H1 (cell line): ENCODE measurements at regions not wholly inside any gene's neighbourhood (a gene's known extent, or its start where the extent isn't known, plus 50 kb on each side); places are given as distances from the start of the nearest gene placed in this dataset.

Source experiments
- CTCF ChIA-PET: fragments of 300-600 bp; sonication (Branson Sonifier 250); formaldehyde crosslinking; loops from one replicate; lab custom pipeline; 2021; ENCODE audit not compliant: partially characterized antibody; lab: Charles Lee
- POLR2A ChIA-PET: fragments of 300-600 bp; sonication (Branson Sonifier 250); formaldehyde crosslinking; loops from one replicate; lab custom pipeline; 2021; ENCODE audit warnings: inconsistent platforms; ENCODE audit not compliant: partially characterized antibody; lab: Charles Lee
- DNase-seq, 2 experiments: peaks; one replicate each; pipeline versions ENCODE4 v3.0.0 to v3.0.0-alpha.2; 2010 to 2022; ENCODE audit warnings: low spot score in 2 of 2, low read depth in 1 of 2, mixed read lengths in 1 of 2
- FAIRE-seq: peaks from 2 replicates; lab custom pipeline; 2011; peaks lifted over from hg19 to GRCh38; lab: Jason Lieb, UNC
- H2AFZ ChIP-seq: 2 replicates; pipeline ENCODE4 v1.8.1; 2012; ENCODE audit warnings: low read length, inconsistent platforms
- H2AK5ac ChIP-seq: 2 replicates; pipeline ENCODE4 v1.6.1; 2013; ENCODE audit warnings: low read depth, low read length
- H2BK120ac ChIP-seq: replicated peaks from 2 replicates; pipeline ENCODE3; 2013; ENCODE audit warnings: low read depth, low read length, inconsistent platforms
- H2BK12ac ChIP-seq: 2 replicates; pipeline ENCODE4 v1.6.1; 2013; ENCODE audit warnings: low read depth, low read length
- H2BK15ac ChIP-seq: 2 replicates; pipeline ENCODE4 v1.6.1; 2013; ENCODE audit warnings: low read length
- H2BK20ac ChIP-seq: 2 replicates; pipeline ENCODE4 v1.6.1; 2013; ENCODE audit warnings: low read length
- H2BK5ac ChIP-seq: 2 replicates; pipeline ENCODE4 v1.6.1; 2013; ENCODE audit warnings: low read depth, low read length
- H3K14ac ChIP-seq: 2 replicates; pipeline ENCODE4 v1.6.1; 2013; ENCODE audit warnings: inconsistent platforms; ENCODE audit not compliant: insufficient read length
- H3K18ac ChIP-seq: 2 replicates; pipeline ENCODE4 v1.6.1; 2013; ENCODE audit warnings: low read length; ENCODE audit errors: extremely low read depth
- H3K23ac ChIP-seq: 2 replicates; pipeline ENCODE4 v1.6.1; 2013; ENCODE audit warnings: inconsistent platforms; ENCODE audit not compliant: insufficient read length
- H3K23me2 ChIP-seq: 2 replicates; pipeline ENCODE4 v1.6.1; 2013; ENCODE audit warnings: low read depth, low read length
- H3K27ac ChIP-seq: 2 replicates; pipeline ENCODE4 v1.6.1; 2011; ENCODE audit warnings: low read depth, low read length, inconsistent platforms
- H3K27me3 ChIP-seq, 4 experiments: replicated peaks in 1 of 4; 1 replicate in 1 of 4; 2 replicates in 3 of 4; pipeline versions ENCODE4 v1.6.1 to v1.8.1; 2011 to 2013; ENCODE audit warnings: low read length in 3 of 4, mild to moderate bottlenecking in 3 of 4, inconsistent platforms in 2 of 4, mixed read lengths in 2 of 4, moderate library complexity in 1 of 4; ENCODE audit not compliant: control insufficient read depth in 3 of 4, insufficient read depth in 3 of 4; ENCODE audit errors: extremely low read depth in 1 of 4
- H3K36me3 ChIP-seq, 4 experiments: 2 replicates each; pipeline versions ENCODE4 v1.6.1 to v1.8.1; 2011 to 2013; ENCODE audit warnings: mild to moderate bottlenecking in 4 of 4, low read length in 3 of 4, moderate library complexity in 2 of 4, control low read depth in 1 of 4, inconsistent platforms in 1 of 4; ENCODE audit not compliant: insufficient read depth in 4 of 4, control insufficient read depth in 2 of 4
- H3K4ac ChIP-seq: replicated peaks from 2 replicates; pipeline ENCODE3; 2013; ENCODE audit warnings: low read length, low read depth, mixed read lengths, inconsistent platforms; ENCODE audit not compliant: insufficient read length
- H3K4me1 ChIP-seq, 4 experiments: replicated peaks in 1 of 4; 1 replicate in 1 of 4; 2 replicates in 3 of 4; pipeline versions ENCODE4 v1.6.1 to v1.8.1; 2011 to 2013; ENCODE audit warnings: low read length in 3 of 4, inconsistent platforms in 2 of 4, mixed read lengths in 1 of 4; ENCODE audit not compliant: insufficient read depth in 4 of 4, control insufficient read depth in 3 of 4
- H3K4me2 ChIP-seq, 2 experiments: 2 replicates each; pipeline versions ENCODE4 v1.6.1 to v1.8.1; 2011 to 2013; ENCODE audit warnings: low read depth in 2 of 2, low read length in 2 of 2, control low read depth in 1 of 2, inconsistent platforms in 1 of 2, mild to moderate bottlenecking in 1 of 2; ENCODE audit not compliant: insufficient read depth in 1 of 2
- H3K4me3 ChIP-seq, 4 experiments: fragments of 200-600, 300-600 bp in 1 of 4; sonication (generic), shearing (Covaris generic), sonication (Bioruptor Twin) in 1 of 4; 2 replicates each; pipeline versions ENCODE4 v1.5.1 to v1.8.1; 2011 to 2016; ENCODE audit warnings: low read length in 4 of 4, low read depth in 3 of 4, control low read depth in 2 of 4, inconsistent platforms in 2 of 4, mild to moderate bottlenecking in 2 of 4, mixed read lengths in 1 of 4, moderate library complexity in 1 of 4; ENCODE audit not compliant: insufficient read depth in 2 of 4; ENCODE audit errors: extremely low read depth in 1 of 4
- H3K56ac ChIP-seq: replicated peaks from 2 replicates; pipeline ENCODE3; 2013; ENCODE audit warnings: low read depth, mild to moderate bottlenecking, mixed read lengths, low read length, inconsistent platforms; ENCODE audit not compliant: insufficient read length
- H3K79me1 ChIP-seq: 2 replicates; pipeline ENCODE4 v1.6.1; 2013; ENCODE audit warnings: low read depth, low read length, control low read depth
- H3K79me2 ChIP-seq, 2 experiments: 2 replicates each; pipeline versions ENCODE4 v1.6.1 to v1.8.1; 2012 to 2013; ENCODE audit warnings: low read length in 2 of 2, mild to moderate bottlenecking in 2 of 2, inconsistent platforms in 1 of 2; ENCODE audit not compliant: insufficient read depth in 2 of 2, control insufficient read depth in 1 of 2
- H3K9ac ChIP-seq, 4 experiments: replicated peaks in 1 of 4; 1 replicate in 1 of 4; 2 replicates in 3 of 4; pipeline versions ENCODE4 v1.6.1 to v1.8.1; 2011 to 2013; ENCODE audit warnings: low read depth in 3 of 4, low read length in 3 of 4, control low read depth in 2 of 4, mild to moderate bottlenecking in 2 of 4, moderate library complexity in 2 of 4, inconsistent platforms in 1 of 4; ENCODE audit errors: extremely low read depth in 1 of 4
- H3K9me3 ChIP-seq, 2 experiments: 2 replicates each; pipeline versions ENCODE4 v1.6.1 to v1.8.1; 2012 to 2013; ENCODE audit warnings: mild to moderate bottlenecking in 2 of 2, moderate library complexity in 2 of 2, control low read depth in 1 of 2, inconsistent platforms in 1 of 2, low read depth in 1 of 2, low read length in 1 of 2, mixed read lengths in 1 of 2; ENCODE audit not compliant: insufficient read depth in 2 of 2
- H4K20me1 ChIP-seq, 2 experiments: replicated peaks in 1 of 2; 2 replicates each; pipeline versions ENCODE3 to v1.8.1; 2011 to 2013; ENCODE audit warnings: inconsistent platforms in 2 of 2, low read length in 2 of 2, mild to moderate bottlenecking in 1 of 2; ENCODE audit not compliant: insufficient read depth in 2 of 2, control insufficient read depth in 1 of 2
- H4K5ac ChIP-seq: 2 replicates; pipeline ENCODE4 v1.6.1; 2013; ENCODE audit warnings: low read length, low read depth, mixed read lengths, inconsistent platforms; ENCODE audit not compliant: insufficient read length
- H4K8ac ChIP-seq: 2 replicates; pipeline ENCODE4 v1.8.0; 2013; ENCODE audit warnings: mild to moderate bottlenecking, moderate library complexity, low read length, inconsistent platforms; ENCODE audit not compliant: insufficient read depth; ENCODE audit errors: extremely low read depth
- H4K91ac ChIP-seq: replicated peaks from 2 replicates; pipeline ENCODE3; 2013; ENCODE audit warnings: low read length, mixed read lengths, inconsistent platforms; ENCODE audit not compliant: insufficient read length
- CBX5 ChIP-seq: fragments of 300-800, 300-1000 bp; sonication (generic); IDR thresholded peaks from 2 replicates; pipeline ENCODE4 v1.7.1; 2016; ENCODE audit warnings: antibody characterized with exemption, low read length, low read depth
- CREB1 ChIP-seq: IDR thresholded peaks from 2 replicates; pipeline ENCODE4 v1.6.1; 2012; ENCODE audit warnings: inconsistent platforms
- E2F6 ChIP-seq: IDR thresholded peaks from 2 replicates; pipeline ENCODE4 v1.6.1; 2012; ENCODE audit warnings: inconsistent platforms
- EGR1 ChIP-seq: IDR thresholded peaks from 2 replicates; pipeline ENCODE4 v1.6.1; 2011; ENCODE audit warnings: low read depth, low read length, borderline replicate concordance
- EP300 ChIP-seq, 2 experiments: IDR thresholded peaks; 1 replicate in 1 of 2; 2 replicates in 1 of 2; pipeline ENCODE4 v1.6.1; 2011 to 2012; ENCODE audit warnings: low read depth in 2 of 2, low read length in 2 of 2, mild to moderate bottlenecking in 2 of 2, borderline replicate concordance in 1 of 2, inconsistent platforms in 1 of 2, moderate library complexity in 1 of 2
- EZH2 ChIP-seq: fragments of 200-600 bp; sonication (generic); IDR thresholded peaks from 2 replicates; pipeline ENCODE4 v1.7.1; 2012; ENCODE audit warnings: low read depth, mild to moderate bottlenecking, moderate library complexity, low read length, inconsistent platforms; ENCODE audit not compliant: severe bottlenecking
- GTF2F1 ChIP-seq: IDR thresholded peaks from 2 replicates; pipeline ENCODE4 v1.6.1; 2012; ENCODE audit warnings: low read depth, low read length, improper control_type of control experiment, borderline replicate concordance
- HDAC2 ChIP-seq, 2 experiments: fragments of 300-600 bp in 1 of 2; sonication (generic) in 1 of 2; IDR thresholded peaks; 2 replicates each; pipeline ENCODE4 v1.6.1; 2011 to 2012; ENCODE audit warnings: low read depth in 2 of 2, low read length in 2 of 2, mild to moderate bottlenecking in 2 of 2, moderate library complexity in 2 of 2, borderline replicate concordance in 1 of 2, inconsistent platforms in 1 of 2
- KDM5A ChIP-seq: fragments of 200-600 bp; IDR thresholded peaks from 2 replicates; pipeline ENCODE4 v1.7.1; 2012; ENCODE audit warnings: mild to moderate bottlenecking, low read length, inconsistent platforms, mixed read lengths
- NANOG ChIP-seq: IDR thresholded peaks from 2 replicates; pipeline ENCODE4 v1.6.1; 2011; ENCODE audit warnings: low read length, low read depth, mild to moderate bottlenecking, inconsistent platforms; ENCODE audit not compliant: insufficient read depth, poor library complexity, severe bottlenecking
- POLR2A ChIP-seq, 2 experiments: IDR thresholded peaks; 1 replicate in 1 of 2; 2 replicates in 1 of 2; pipeline ENCODE4 v1.6.1; 2011; ENCODE audit warnings: low read depth in 2 of 2, low read length in 2 of 2, mild to moderate bottlenecking in 2 of 2; ENCODE audit errors: control extremely low read depth in 1 of 2
- SIN3A ChIP-seq, 2 experiments: IDR thresholded peaks in 1 of 2; conservative IDR thresholded peaks in 1 of 2; 2 replicates each; pipeline ENCODE4 v1.6.1; 2011 to 2012; ENCODE audit warnings: low read length in 2 of 2, improper control_type of control experiment in 1 of 2, low read depth in 1 of 2, mild to moderate bottlenecking in 1 of 2
- SRF ChIP-seq: IDR thresholded peaks from 2 replicates; pipeline ENCODE4 v1.6.1; 2011; ENCODE audit warnings: mild to moderate bottlenecking, low read depth, low read length, moderate library complexity
- USF2 ChIP-seq: IDR thresholded peaks from 2 replicates; pipeline ENCODE4 v1.6.1; 2011; ENCODE audit warnings: low read length, improper control_type of control experiment

- H4K20me1 ChIP-seq: no peaks in the 10 kb centered on the region
- no peaks in the 10 kb centered on the region for H3K36me3 ChIP-seq
- no peaks in the 10 kb centered on the region for H3K9me3 ChIP-seq
- no peak overlapping the region for H4K8ac ChIP-seq
- H2AFZ ChIP-seq: no peak overlapping the region
- H3K14ac ChIP-seq: no peak overlapping the region
- no peak overlapping the region for H3K4ac ChIP-seq
- H3K18ac ChIP-seq: no peak overlapping the region
- no peak for DNase-seq
- no peaks in the 10 kb centered on the region for H3K79me2 ChIP-seq
- H4K91ac ChIP-seq: no peak overlapping the region
- H3K23ac ChIP-seq: no peak overlapping the region
- ChIA-PET POLR2A (no interaction called here), CTCF (no interaction called here)
- H4K5ac ChIP-seq: no peak overlapping the region
- no peak overlapping the region for H2BK120ac ChIP-seq
- no peak overlapping the region for H2BK12ac ChIP-seq
- H2AK5ac ChIP-seq: no peak overlapping the region
- no peaks in the 10 kb centered on the region for H3K79me1 ChIP-seq
- H2BK15ac ChIP-seq: no peak overlapping the region
- no peak overlapping the region for H3K4me2 ChIP-seq
- H3K27ac ChIP-seq: no peak overlapping the region
- no peak overlapping the region for H3K56ac ChIP-seq
- H3K9ac ChIP-seq: no peak overlapping the region
- no peaks in the 10 kb centered on the region for H3K23me2 ChIP-seq
- H2BK5ac ChIP-seq: no peak overlapping the region
- H3K4me1 ChIP-seq: no peaks in the 10 kb centered on the region
- no peaks in the 10 kb centered on the region for H3K27me3 ChIP-seq
- no peak overlapping the region for H3K4me3 ChIP-seq
- H2BK20ac ChIP-seq: no peak overlapping the region
- no peak for FAIRE-seq
- TF ChIP-seq NANOG: no peak
- TF ChIP-seq GTF2F1: no peak
- no peak for TF ChIP-seq SIN3A (conservative IDR thresholded peaks at IDR 0.05 in 1 of 2, IDR thresholded peaks at IDR 0.05 in 1 of 2; ENCODE audit: low read depth in 1 of 2, low read length in 2 of 2)
- TF ChIP-seq HDAC2 (IDR thresholded peaks at IDR 0.05; ENCODE audit: borderline replicate concordance in 1 of 2, low read depth in 2 of 2, low read length in 2 of 2): no peak
- TF ChIP-seq EZH2: no peak
- no peak for TF ChIP-seq SRF
- no peak for TF ChIP-seq CREB1
- TF ChIP-seq E2F6: no peak
- no peak for TF ChIP-seq EGR1
- TF ChIP-seq EP300 (IDR thresholded peaks at IDR 0.05; ENCODE audit: borderline replicate concordance in 1 of 2, low read depth in 2 of 2, low read length in 2 of 2): no peak
- no peak for TF ChIP-seq USF2
- no peak for TF ChIP-seq CBX5
- TF ChIP-seq KDM5A: no peak
- no peak for TF ChIP-seq POLR2A (IDR thresholded peaks at IDR 0.05; ENCODE audit: control extremely low read depth in 1 of 2, low read depth in 2 of 2, low read length in 2 of 2)
Measured at GRCh38 chr1:98292994-98293393, 368.5 kb upstream of the SNX7 start.
